MM.1S (cell line): ENCODE measurements at regions not wholly inside any gene's neighbourhood (a gene's known extent, or its start where the extent isn't known, plus 50 kb on each side); places are given as distances from the start of the nearest gene placed in this dataset.
A peak's percentile ranks its signal among the peaks of the same experiment; 100 is the strongest.

Source experiments
- DNase-seq: peaks from one replicate; pipeline ENCODE4 v3.0.0-alpha.2; 2015
- H2AFZ ChIP-seq: fragments of 300-600 bp; sonication (generic); 2 replicates; pipeline ENCODE4 v1.6.0; 2016; ENCODE audit warnings: antibody characterized with exemption, low read length
- H3F3A ChIP-seq: fragments of 300-600 bp; sonication (generic); 2 replicates; pipeline ENCODE4 v1.6.1; 2016; ENCODE audit warnings: mild to moderate bottlenecking, antibody characterized with exemption, low read length, moderate library complexity, mixed read lengths; ENCODE audit not compliant: insufficient read depth
- H3K27ac ChIP-seq: fragments of 300-600 bp; sonication (generic); 2 replicates; pipeline ENCODE4 v1.5.1; 2016; ENCODE audit warnings: mild to moderate bottlenecking, low read length
- H3K27me3 ChIP-seq: fragments of 300-600 bp; sonication (generic); replicated peaks from 2 replicates; pipeline ENCODE4 v1.6.0; 2016; ENCODE audit warnings: low read length; ENCODE audit not compliant: insufficient read depth
- H3K36me3 ChIP-seq: fragments of 300-600 bp; sonication (generic); replicated peaks from 2 replicates; pipeline ENCODE4 v1.6.1; 2016; ENCODE audit warnings: mild to moderate bottlenecking, low read length, mixed read lengths; ENCODE audit not compliant: insufficient read depth
- H3K4me1 ChIP-seq: fragments of 300-600 bp; sonication (generic); 2 replicates; pipeline ENCODE4 v1.6.1; 2016; ENCODE audit warnings: low read length, mixed read lengths
- H3K4me2 ChIP-seq: fragments of 300-600 bp; sonication (generic); 2 replicates; pipeline ENCODE4 v1.6.0; 2016; ENCODE audit warnings: low read depth, low read length
- H3K4me3 ChIP-seq: fragments of 300-600 bp; sonication (generic); 2 replicates; pipeline ENCODE4 v1.5.1; 2016; ENCODE audit warnings: low read length, mixed read lengths
- H3K79me2 ChIP-seq: fragments of 300-600 bp; sonication (generic); 2 replicates; pipeline ENCODE4 v1.6.1; 2016; ENCODE audit warnings: mixed run types, low read length, mixed read lengths
- H3K9ac ChIP-seq: fragments of 300-600 bp; sonication (generic); 2 replicates; pipeline ENCODE4 v1.6.1; 2016; ENCODE audit warnings: low read length, mixed read lengths
- H3K9me2 ChIP-seq: fragments of 300-600 bp; sonication (generic); replicated peaks from 2 replicates; pipeline ENCODE4 v1.6.1; 2016; ENCODE audit warnings: mild to moderate bottlenecking, low read length, mixed read lengths; ENCODE audit not compliant: insufficient read depth
- H3K9me3 ChIP-seq: fragments of 300-600 bp; sonication (generic); replicated peaks from 2 replicates; pipeline ENCODE4 v1.6.1; 2016; ENCODE audit warnings: mild to moderate bottlenecking, low read length, mixed read lengths; ENCODE audit not compliant: insufficient read depth
- H4K20me1 ChIP-seq: fragments of 300-600 bp; sonication (generic); 2 replicates; pipeline ENCODE4 v1.6.1; 2016; ENCODE audit warnings: mild to moderate bottlenecking, low read length, moderate library complexity, mixed read lengths; ENCODE audit not compliant: insufficient read depth
- CTCF ChIP-seq: fragments of 300-600 bp; sonication (generic); IDR thresholded peaks from 2 replicates; pipeline ENCODE4 v1.5.1; 2016; ENCODE audit warnings: antibody characterized with exemption, low read length, mixed read lengths
- EZH2 ChIP-seq: fragments of 300-600 bp; sonication (generic); optimal IDR thresholded peaks from 2 replicates; pipeline ENCODE3; 2017; ENCODE audit warnings: low read depth, mild to moderate bottlenecking, antibody characterized with exemption, low read length, mixed read lengths
- EZH2phosphoT487 ChIP-seq: fragments of 300-600 bp; sonication (generic); IDR thresholded peaks from 2 replicates; pipeline ENCODE4 v1.6.1; 2018; ENCODE audit warnings: antibody characterized with exemption, low read length

DNA sequence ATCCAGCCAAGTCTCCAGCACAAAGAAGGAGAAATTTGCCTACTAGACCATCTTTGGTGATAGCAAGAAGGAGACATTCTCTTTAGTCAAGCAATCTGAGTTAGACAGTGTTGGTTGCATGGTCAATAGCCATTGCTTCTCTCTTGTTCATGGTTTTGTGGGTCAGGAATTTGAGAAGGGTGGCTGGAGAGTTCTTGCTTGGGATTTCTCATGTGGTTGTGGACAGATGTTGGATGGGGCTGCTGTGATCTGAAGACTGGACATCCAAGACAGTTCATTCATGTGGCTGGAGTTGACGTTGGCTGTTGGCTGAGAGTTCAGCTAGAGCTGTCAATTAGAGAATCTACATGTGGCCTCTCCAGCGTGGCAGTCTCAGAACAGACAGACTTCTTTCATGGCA lies 322.3 kb upstream of the PRDM1 start:
- no peak overlapping the region for H3K4me2 ChIP-seq
- no peak for DNase-seq
- peaks cover 14% of the 10 kb centered on the region for H3K4me1 ChIP-seq
- no peaks in the 10 kb centered on the region for H3K9me2 ChIP-seq
- H3K9ac ChIP-seq: no peak overlapping the region
- no peak overlapping the region for H2AFZ ChIP-seq
- H3K4me3 ChIP-seq: no peak overlapping the region
- H3K27me3 ChIP-seq: no peaks in the 10 kb centered on the region
- no peaks in the 10 kb centered on the region for H3K79me2 ChIP-seq
- H3K27ac ChIP-seq: no peak overlapping the region
- H3K36me3 ChIP-seq: no peaks in the 10 kb centered on the region
- no peak for TF ChIP-seq EZH2phosphoT487
- no peak for TF ChIP-seq EZH2
- TF ChIP-seq CTCF: no peak
- no peaks in the 10 kb centered on the region for H4K20me1 ChIP-seq
- H3F3A ChIP-seq: peaks cover 4% of the 10 kb centered on the region
- H3K9me3 ChIP-seq: no peaks in the 10 kb centered on the region

- Histone ChIP-seq H3K79me2 (no peaks in the 10 kb centered on the region), H3K9me2 (no peaks in the 10 kb centered on the region), H3K27ac (no peak overlapping the region), H2AFZ (no peak overlapping the region), H3K4me1 (peaks cover 35% of the 10 kb centered on the region), H3K9ac (no peak overlapping the region), H3K4me2 (no peak overlapping the region), H4K20me1 (no peaks in the 10 kb centered on the region), H3K27me3 (no peaks in the 10 kb centered on the region), H3K9me3 (no peaks in the 10 kb centered on the region), H3K36me3 (no peaks in the 10 kb centered on the region), H3F3A (peaks cover 25% of the 10 kb centered on the region), H3K4me3 (no peak overlapping the region)
- no peak for DNase-seq
- no peak for TF ChIP-seq EZH2
- no peak for TF ChIP-seq EZH2phosphoT487
- TF ChIP-seq CTCF: no peak
These were observed 325.4 kb upstream of the PRDM1 start for GRCh38 chr6:105760746-105761145.

DNA sequence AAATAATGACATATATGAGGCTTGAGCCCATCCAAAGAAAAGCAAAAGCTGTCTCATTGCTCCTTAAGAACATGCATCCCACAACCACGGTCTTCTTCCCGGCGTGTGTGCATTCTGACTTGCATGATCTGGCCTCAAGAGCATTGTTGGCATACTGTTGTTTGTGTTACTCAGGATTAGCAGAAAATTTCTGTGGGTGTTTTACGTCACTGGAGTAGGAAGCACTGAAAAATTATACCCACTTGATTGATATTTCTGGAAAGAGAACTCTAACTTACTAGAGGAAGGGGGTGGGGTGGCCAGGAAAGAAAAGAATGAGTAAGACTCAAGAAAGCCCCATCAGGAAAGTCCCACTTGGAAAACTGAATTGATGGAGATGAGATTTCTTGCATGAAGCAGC lies 326.2 kb upstream of the PRDM1 start:
- H3K4me2 ChIP-seq: no peak overlapping the region
- no peak overlapping the region for H3K27ac ChIP-seq
- H3K36me3 ChIP-seq: no peaks in the 10 kb centered on the region
- H3K9ac ChIP-seq: no peak overlapping the region
- H2AFZ ChIP-seq: no peak overlapping the region
- H4K20me1 ChIP-seq: no peaks in the 10 kb centered on the region
- peaks cover 25% of the 10 kb centered on the region for H3F3A ChIP-seq
- TF ChIP-seq CTCF (no peak), EZH2 (no peak), EZH2phosphoT487 (no peak)
- no peaks in the 10 kb centered on the region for H3K9me3 ChIP-seq
- no peaks in the 10 kb centered on the region for H3K79me2 ChIP-seq
- H3K4me1 ChIP-seq: peaks cover 35% of the 10 kb centered on the region
- DNase-seq: no peak
- no peaks in the 10 kb centered on the region for H3K27me3 ChIP-seq
- H3K4me3 ChIP-seq: no peak overlapping the region
- no peaks in the 10 kb centered on the region for H3K9me2 ChIP-seq

DNA sequence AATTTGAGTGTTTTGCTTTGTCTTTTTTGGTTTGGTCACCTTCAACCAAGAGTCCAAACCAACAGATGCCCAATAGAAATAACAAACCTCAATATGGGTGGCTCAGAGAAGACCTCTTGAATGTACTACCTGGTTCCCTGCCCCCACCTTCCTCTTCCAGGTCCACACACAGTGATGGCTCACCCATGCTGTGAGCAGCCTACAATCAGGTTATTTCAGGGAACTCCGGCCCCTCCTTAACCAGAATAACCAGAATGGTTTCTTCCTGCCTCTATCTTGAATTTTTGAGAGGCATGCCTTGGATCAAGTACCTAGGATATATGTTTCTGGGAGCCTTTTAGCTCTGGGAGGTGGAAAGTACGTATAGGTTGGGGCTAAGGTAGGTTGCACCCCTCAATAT lies 327.1 kb upstream of the PRDM1 start:
- H3F3A ChIP-seq: peaks cover 25% of the 10 kb centered on the region
- no peak for TF ChIP-seq EZH2
- TF ChIP-seq EZH2phosphoT487: no peak
- TF ChIP-seq CTCF: no peak
- H3K9ac ChIP-seq: peak overlapping the region; percentile 56
- no peaks in the 10 kb centered on the region for H3K36me3 ChIP-seq
- H3K27me3 ChIP-seq: no peaks in the 10 kb centered on the region
- H3K79me2 ChIP-seq: no peaks in the 10 kb centered on the region
- peak overlapping the region; percentile 37 for H2AFZ ChIP-seq
- H3K27ac ChIP-seq: peak overlapping the region; percentile 91
- H4K20me1 ChIP-seq: no peaks in the 10 kb centered on the region
- no peaks in the 10 kb centered on the region for H3K9me2 ChIP-seq
- no peak overlapping the region for H3K4me3 ChIP-seq
- H3K4me2 ChIP-seq: peak overlapping the region; percentile 56
- no peaks in the 10 kb centered on the region for H3K9me3 ChIP-seq
- peaks cover 35% of the 10 kb centered on the region for H3K4me1 ChIP-seq
- no peak for DNase-seq
